ENCODE measurements at regions not wholly inside any gene's neighbourhood (a gene's known extent, or its start where the extent isn't known, plus 50 kb on each side); places are given as distances from the start of the nearest gene placed in this dataset.

DNA sequence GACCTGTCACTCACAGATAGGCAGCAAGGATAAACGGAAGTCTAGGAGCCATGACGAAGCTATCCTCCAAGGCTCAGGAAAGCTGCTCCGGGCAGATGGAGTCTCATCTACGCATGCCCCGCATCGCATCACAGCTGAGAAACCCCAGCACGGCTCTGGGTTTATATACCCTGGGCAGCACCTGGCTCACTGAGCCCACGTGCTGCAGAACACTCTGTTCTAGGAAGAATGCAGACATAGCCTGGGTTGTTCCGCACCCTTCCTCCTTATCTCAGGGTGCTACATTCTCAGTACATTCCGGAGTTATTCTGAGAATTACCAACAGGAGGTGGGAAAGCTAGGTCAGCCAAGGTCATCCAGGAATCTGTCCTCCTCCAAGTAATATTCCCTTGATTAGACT lies 260.4 kb downstream of the CBLN4 start:
- Histone ChIP-seq H3K4me1 (replicated peaks; ENCODE audit: insufficient read depth) (no peaks in the 10 kb centered on the region), H3K4me2 (no peak overlapping the region), H4K20me1 (ENCODE audit: insufficient read depth) (no peaks in the 10 kb centered on the region), H3K9me3 (ENCODE audit: insufficient read depth, low read depth) (no peaks in the 10 kb centered on the region; the same call in 1 of the 2 replicates), H3K27ac (no peak overlapping the region), H3K36me3 (ENCODE audit: low read depth) (no peaks in the 10 kb centered on the region), H3K4me3 (no peak overlapping the region), H3K9me2 (ENCODE audit: insufficient read depth) (0 out of 2 replicates have a peak, but pooled peaks cover 4% of the 10 kb centered on the region), H2AFZ (no peak overlapping the region), H3F3A (ENCODE audit: insufficient read depth, low read depth) (no peaks in the 10 kb centered on the region), H3K79me2 (ENCODE audit: low read depth) (no peaks in the 10 kb centered on the region), H3K27me3 (ENCODE audit: insufficient read depth, low read depth) (peaks cover 12% of the 10 kb centered on the region; the same call in 1 of the 2 replicates)
- CTCF ChIA-PET: no interaction called here
- intact Hi-C loops (cut with micrococcal nuclease; ENCODE audit: unreplicated experiment): no loop called here
- TF ChIP-seq CTCF (conservative IDR thresholded peaks at IDR 0.05) (no peak), EZH2 (IDR thresholded peaks at IDR 0.05; ENCODE audit: low read depth) (no peak)
- no peak for DNase-seq
- no TSS peak for BruUV-seq (replicated peaks)
- POLR2A ChIA-PET (ENCODE audit: unreplicated experiment): no interaction called here

- no peak for TF ChIP-seq EZH2 (IDR thresholded peaks at IDR 0.05; ENCODE audit: low read depth)
- TF ChIP-seq CTCF (conservative IDR thresholded peaks at IDR 0.05): no peak
- POLR2A ChIA-PET (ENCODE audit: unreplicated experiment): no interaction called here
- intact Hi-C loops (cut with micrococcal nuclease; ENCODE audit: unreplicated experiment): no loop called here
Measured at GRCh38 chr20:55741801-55742200, 263.5 kb downstream of the CBLN4 start.

DNA sequence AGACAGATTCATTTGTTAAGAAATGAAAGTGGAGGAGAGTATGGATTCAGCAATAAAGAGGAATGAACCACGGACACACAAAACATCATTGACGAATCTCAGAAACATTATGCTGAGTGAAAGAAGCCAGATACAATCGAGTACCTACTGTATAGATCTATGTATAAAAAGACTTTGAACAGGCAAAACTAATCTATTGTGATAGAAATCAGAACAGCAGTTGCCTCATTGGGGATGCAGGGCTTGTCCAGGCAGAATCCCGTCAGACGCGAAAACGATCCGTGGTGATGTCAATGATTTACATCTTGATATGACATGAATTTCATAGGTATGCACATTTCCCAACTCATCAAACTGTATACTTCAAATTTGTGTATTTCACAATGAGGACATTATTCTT lies 265.2 kb downstream of the CBLN4 start:
- Histone ChIP-seq H3K9me3 (ENCODE audit: insufficient read depth, low read depth) (no peaks in the 10 kb centered on the region), H3K27ac (no peak overlapping the region), H3K9me2 (ENCODE audit: insufficient read depth) (no peaks in the 10 kb centered on the region), H3K4me3 (no peak overlapping the region), H3K4me2 (no peak overlapping the region), H2AFZ (no peak overlapping the region), H3K36me3 (ENCODE audit: low read depth) (no peaks in the 10 kb centered on the region), H3K4me1 (replicated peaks; ENCODE audit: insufficient read depth) (no peaks in the 10 kb centered on the region), H4K20me1 (ENCODE audit: insufficient read depth) (no peaks in the 10 kb centered on the region), H3K27me3 (ENCODE audit: insufficient read depth, low read depth) (peaks cover 12% of the 10 kb centered on the region; the same call in 1 of the 2 replicates), H3F3A (ENCODE audit: insufficient read depth, low read depth) (no peaks in the 10 kb centered on the region), H3K79me2 (ENCODE audit: low read depth) (no peaks in the 10 kb centered on the region)
- TF ChIP-seq EZH2 (IDR thresholded peaks at IDR 0.05; ENCODE audit: low read depth): no peak
- no peak for TF ChIP-seq CTCF (conservative IDR thresholded peaks at IDR 0.05)
- intact Hi-C loops (cut with micrococcal nuclease; ENCODE audit: unreplicated experiment): no loop called here
- ChIA-PET POLR2A (ENCODE audit: unreplicated experiment) (no interaction called here), CTCF (no interaction called here)
- no peak for DNase-seq
- no TSS peak for BruUV-seq (replicated peaks)

More at GRCh38 chr20:55741801-55742200, 263.5 kb downstream of the CBLN4 start:
- Histone ChIP-seq H3K27me3 (ENCODE audit: insufficient read depth, low read depth) (peaks cover 12% of the 10 kb centered on the region; the same call in 1 of the 2 replicates), H3K4me2 (no peak overlapping the region), H3K9me2 (ENCODE audit: insufficient read depth) (no peaks in the 10 kb centered on the region), H3K4me3 (no peak overlapping the region), H2AFZ (no peak overlapping the region), H3K27ac (no peak overlapping the region), H3K79me2 (ENCODE audit: low read depth) (no peaks in the 10 kb centered on the region), H3K36me3 (ENCODE audit: low read depth) (no peaks in the 10 kb centered on the region), H3F3A (ENCODE audit: insufficient read depth, low read depth) (no peaks in the 10 kb centered on the region), H3K9me3 (ENCODE audit: insufficient read depth, low read depth) (no peaks in the 10 kb centered on the region), H4K20me1 (ENCODE audit: insufficient read depth) (no peaks in the 10 kb centered on the region), H3K4me1 (replicated peaks; ENCODE audit: insufficient read depth) (no peaks in the 10 kb centered on the region)
- BruUV-seq (replicated peaks): no TSS peak
- no peak for DNase-seq
- CTCF ChIA-PET: no interaction called here

Measured in PC-9 (cell line).